ENCODE measurements at regions not wholly inside any gene's neighbourhood (a gene's known extent, or its start where the extent isn't known, plus 50 kb on each side); places are given as distances from the start of the nearest gene placed in this dataset.

- ChIA-PET CTCF (ENCODE audit: partially characterized antibody) (interaction anchor here (0.9 to 1.9 kb wide), 3 partner anchors 24 to 581 kb away, joined by 3 read pairs; no protein-coding TSS in a partner anchor), POLR2A (ENCODE audit: partially characterized antibody) (no interaction called here)
- Histone ChIP-seq H2BK12ac (ENCODE audit: low read depth, low read length) (no peak overlapping the region), H3K79me1 (ENCODE audit: low read depth, low read length) (no peaks in the 10 kb centered on the region), H4K20me1 (replicated peaks in 1 of 2; ENCODE audit: control insufficient read depth in 1 of 2, insufficient read depth in 2 of 2, low read length in 2 of 2) (no peaks in the 10 kb centered on the region), H3K4me2 (ENCODE audit: insufficient read depth in 1 of 2, low read depth in 2 of 2, low read length in 2 of 2) (no peak overlapping the region), H3K18ac (ENCODE audit: extremely low read depth, low read length) (no peak overlapping the region), H3K4ac (replicated peaks; ENCODE audit: insufficient read length, low read depth, low read length) (no peak overlapping the region), H2BK120ac (replicated peaks; ENCODE audit: low read depth, low read length) (no peak overlapping the region), H3K56ac (replicated peaks; ENCODE audit: insufficient read length, low read depth, low read length) (no peak overlapping the region), H3K27ac (ENCODE audit: low read depth, low read length) (no peak overlapping the region), H3K23me2 (ENCODE audit: low read depth, low read length) (no peaks in the 10 kb centered on the region), H2BK5ac (ENCODE audit: low read depth, low read length) (no peak overlapping the region), H2AFZ (ENCODE audit: low read length) (no peak overlapping the region), H2BK15ac (ENCODE audit: low read length) (no peak overlapping the region), H3K27me3 (replicated peaks in 1 of 4; ENCODE audit: control insufficient read depth in 3 of 4, extremely low read depth in 1 of 4, insufficient read depth in 3 of 4, low read length in 3 of 4) (no peaks in the 10 kb centered on the region), H3K9ac (replicated peaks in 1 of 4; ENCODE audit: extremely low read depth in 1 of 4, low read depth in 3 of 4, low read length in 3 of 4) (no peak overlapping the region), H4K91ac (replicated peaks; ENCODE audit: insufficient read length, low read length) (no peak overlapping the region), H3K36me3 (ENCODE audit: control insufficient read depth in 2 of 4, insufficient read depth in 4 of 4, low read length in 3 of 4) (no peaks in the 10 kb centered on the region), H2AK5ac (ENCODE audit: low read depth, low read length) (no peak overlapping the region), H4K5ac (ENCODE audit: insufficient read length, low read depth, low read length) (no peak overlapping the region), H2BK20ac (ENCODE audit: low read length) (no peak overlapping the region), H3K23ac (ENCODE audit: insufficient read length) (no peak overlapping the region), H3K14ac (ENCODE audit: insufficient read length) (no peak overlapping the region), H3K9me3 (ENCODE audit: insufficient read depth in 2 of 2, low read depth in 1 of 2, low read length in 1 of 2) (no peaks in the 10 kb centered on the region), H3K4me1 (replicated peaks in 1 of 4; ENCODE audit: control insufficient read depth in 3 of 4, insufficient read depth in 4 of 4, low read length in 3 of 4) (no peaks in the 10 kb centered on the region), H3K79me2 (ENCODE audit: control insufficient read depth in 1 of 2, insufficient read depth in 2 of 2, low read length in 2 of 2) (no peaks in the 10 kb centered on the region), H4K8ac (ENCODE audit: extremely low read depth, insufficient read depth, low read length) (no peak overlapping the region), H3K4me3 (ENCODE audit: extremely low read depth in 1 of 4, insufficient read depth in 2 of 4, low read depth in 3 of 4, low read length in 4 of 4) (no peak overlapping the region)
- DNase-seq (ENCODE audit: low read depth in 1 of 2, low spot score in 2 of 2) (no peak), FAIRE-seq (no peak)
- TF ChIP-seq POLR2A (IDR thresholded peaks at IDR 0.05; ENCODE audit: control extremely low read depth in 1 of 2, low read depth in 2 of 2, low read length in 2 of 2) (no peak), EP300 (IDR thresholded peaks at IDR 0.05; ENCODE audit: borderline replicate concordance in 1 of 2, low read depth in 2 of 2, low read length in 2 of 2) (no peak), POLR2AphosphoS5 (IDR thresholded peaks at IDR 0.05; ENCODE audit: low read depth, low read length) (no peak), TAF7 (optimal IDR thresholded peaks at IDR 0.05; ENCODE audit: borderline replicate concordance, low read depth, low read length) (no peak), ATF2 (IDR thresholded peaks at IDR 0.05; ENCODE audit: low read length) (no peak), KDM5A (IDR thresholded peaks at IDR 0.05; ENCODE audit: low read length) (no peak), SIRT6 (IDR thresholded peaks at IDR 0.05; ENCODE audit: low read length) (no peak), RXRA (IDR thresholded peaks at IDR 0.05; ENCODE audit: insufficient read depth, low read depth, low read length) (no peak), SIN3A (conservative IDR thresholded peaks at IDR 0.05 in 1 of 2, IDR thresholded peaks at IDR 0.05 in 1 of 2; ENCODE audit: low read depth in 1 of 2, low read length in 2 of 2) (no peak), E2F6 (IDR thresholded peaks at IDR 0.05) (no peak), BCL11A (IDR thresholded peaks at IDR 0.05; ENCODE audit: low read depth in 2 of 2, low read length in 2 of 2) (no peak), TEAD4 (IDR thresholded peaks at IDR 0.05; ENCODE audit: low read depth, low read length) (no peak), KDM1A (IDR thresholded peaks at IDR 0.05; ENCODE audit: borderline replicate concordance, low read length) (no peak)
- WGBS, 2 experiments (ENCODE audit: extremely low coverage in 1 of 2, insufficient coverage in 1 of 2, insufficient read length in 1 of 2, insufficient replicate concordance in 2 of 2, low coverage in 1 of 2, low lambda C conversion rate in 2 of 2, missing lambda C conversion rate in 1 of 2), result 88% methylated on average over 1 of the region's 1 CpG; no CpG with 5 or more reads in 1 of the 2 experiments
These were observed 572.3 kb downstream of the PRKD1 start for GRCh38 chr14:29355331-29355730.
